Panc1 (cell line): ENCODE measurements at regions not wholly inside any gene's neighbourhood (a gene's known extent, or its start where the extent isn't known, plus 50 kb on each side); places are given as distances from the start of the nearest gene placed in this dataset.

Source experiments
- ATAC-seq: fragments of 200-7000 bp; cut with Tn5 transposase; 2 replicates; pipeline ENCODE4 v1.9.1; 2020; ENCODE audit warnings: mild to moderate bottlenecking, moderate library complexity
- BruUV-seq: library from RNA; stranded (reverse); fragments of 400-500 nt; replicated peaks from 2 replicates; lab custom pipeline; 2021; lab: Mats Ljungman, UMichigan
- CTCF ChIA-PET: fragments of 300-600 bp; sonication (Branson Sonifier 250); formaldehyde crosslinking; loops from one replicate; lab custom pipeline; 2022; ENCODE audit warnings: antibody characterized with exemption; lab: Charles Lee
- POLR2A ChIA-PET: fragments of 300-600 bp; sonication (Branson Sonifier 250); formaldehyde crosslinking; loops from one replicate; lab custom pipeline; 2022; ENCODE audit warnings: antibody characterized with exemption; lab: Charles Lee
- DNase-seq: peaks from one replicate; pipeline ENCODE4 v3.0.0-alpha.2; 2010; ENCODE audit warnings: low read depth, low spot score
- H3K27ac ChIP-seq: 2 replicates; pipeline ENCODE4 v1.5.1; 2011; ENCODE audit warnings: mild to moderate bottlenecking, low read length, inconsistent platforms
- H3K27me3 ChIP-seq: fragments of 200-500 bp; sonication (Bioruptor generic); 2 replicates; pipeline ENCODE4 v1.6.0; 2014; ENCODE audit warnings: low read length, inconsistent platforms; ENCODE audit not compliant: control insufficient read depth, insufficient read depth
- H3K36me3 ChIP-seq: fragments of 200-500 bp; sonication (Bioruptor generic); 2 replicates; pipeline ENCODE4 v1.5.1; 2014; ENCODE audit warnings: inconsistent platforms, mild to moderate bottlenecking, low read length, moderate library complexity; ENCODE audit not compliant: control insufficient read depth, insufficient read depth
- H3K4me1 ChIP-seq: 2 replicates; pipeline ENCODE4 v1.5.1; 2011; ENCODE audit warnings: inconsistent platforms, mild to moderate bottlenecking, low read length, moderate library complexity; ENCODE audit not compliant: control insufficient read depth, insufficient read depth
- H3K4me3 ChIP-seq, 2 experiments: 2 replicates each; pipeline ENCODE4 v1.5.1; 2011 to 2012; ENCODE audit warnings: low read depth in 2 of 2, low read length in 2 of 2, mild to moderate bottlenecking in 2 of 2, inconsistent platforms in 1 of 2, moderate library complexity in 1 of 2
- H3K9me3 ChIP-seq: fragments of 200-500 bp; sonication (Bioruptor generic); 2 replicates; pipeline ENCODE4 v1.5.1; 2014; ENCODE audit warnings: low read depth, mild to moderate bottlenecking, inconsistent platforms, low read length, moderate library complexity; ENCODE audit not compliant: control insufficient read depth, insufficient read depth
- CTCF ChIP-seq: fragments of 450-650 bp; IDR thresholded peaks from 2 replicates; pipeline ENCODE4 v1.5.1; 2017; ENCODE audit warnings: mild to moderate bottlenecking
- POLR2AphosphoS5 ChIP-seq: IDR thresholded peaks from 2 replicates; pipeline ENCODE4 v1.6.1; 2012; ENCODE audit warnings: mild to moderate bottlenecking, low read depth, low read length, moderate library complexity
- REST ChIP-seq, 2 experiments: IDR thresholded peaks; 2 replicates each; pipeline ENCODE4 v1.6.1; 2011 to 2012; ENCODE audit warnings: low read depth in 2 of 2, control low read depth in 1 of 2, low read length in 1 of 2, mild to moderate bottlenecking in 1 of 2, moderate library complexity in 1 of 2; ENCODE audit not compliant: insufficient read depth in 1 of 2
- SIN3A ChIP-seq: IDR thresholded peaks from 2 replicates; pipeline ENCODE4 v1.6.1; 2012; ENCODE audit warnings: low read depth, mild to moderate bottlenecking, low read length, moderate library complexity, borderline replicate concordance; ENCODE audit not compliant: insufficient read depth
- TCF7L2 ChIP-seq: IDR thresholded peaks from 2 replicates; pipeline ENCODE4 v1.6.1; 2011; ENCODE audit warnings: mild to moderate bottlenecking, low read depth, low read length, inconsistent platforms
- in situ Hi-C: cut with HindIII; loops from 2 replicates; pipeline ENCODE4 v1.10.0; 2016; ENCODE audit warnings: low sequenced_read_pairs, low pct_unique_long_range_greater_than_20kb
- intact Hi-C: fragments of 100-400 bp; cut with micrococcal nuclease; formaldehyde crosslinking; loops from one replicate; pipeline ENCODE4 v1.10.0; 2022; ENCODE audit not compliant: unreplicated experiment

DNA sequence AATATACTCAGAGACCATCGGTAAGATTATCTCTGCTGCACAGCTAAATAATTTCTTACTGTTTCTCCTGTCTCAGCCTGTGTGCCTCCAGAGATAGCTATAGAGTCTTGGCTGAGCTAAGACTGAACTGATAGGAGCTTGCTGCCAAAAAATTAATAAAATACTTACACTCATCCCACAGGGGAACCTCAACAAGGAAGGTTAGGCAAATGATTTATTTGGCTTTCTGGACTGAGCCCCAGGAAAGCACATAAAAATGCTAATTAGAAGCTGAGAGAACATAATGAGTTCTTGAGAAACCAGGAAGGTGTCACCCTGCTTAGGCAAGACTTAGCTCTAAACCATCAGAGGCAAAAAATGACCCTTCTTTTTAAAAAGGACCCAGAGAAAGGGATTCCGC is 534.5 kb downstream of the TNS3 start:
- Histone ChIP-seq H3K27me3 (no peaks in the 10 kb centered on the region), H3K4me1 (no peaks in the 10 kb centered on the region), H3K27ac (no peak overlapping the region), H3K4me3 (no peak overlapping the region), H3K36me3 (no peaks in the 10 kb centered on the region), H3K9me3 (no peaks in the 10 kb centered on the region)
- CTCF ChIA-PET, result no interaction called here
- POLR2A ChIA-PET, result no interaction called here
- intact Hi-C loops, result no loop called here
- no TSS peak for BruUV-seq
- no peak for TF ChIP-seq POLR2AphosphoS5
- TF ChIP-seq SIN3A, result no peak
- TF ChIP-seq TCF7L2, result no peak
- TF ChIP-seq CTCF, result no peak
- TF ChIP-seq REST (IDR thresholded peaks at IDR 0.05; ENCODE audit: insufficient read depth in 1 of 2, low read depth in 2 of 2, low read length in 1 of 2), result no peak
- no peak for DNase-seq
- no peak for ATAC-seq
- in situ Hi-C loops, result no loop called here

DNA sequence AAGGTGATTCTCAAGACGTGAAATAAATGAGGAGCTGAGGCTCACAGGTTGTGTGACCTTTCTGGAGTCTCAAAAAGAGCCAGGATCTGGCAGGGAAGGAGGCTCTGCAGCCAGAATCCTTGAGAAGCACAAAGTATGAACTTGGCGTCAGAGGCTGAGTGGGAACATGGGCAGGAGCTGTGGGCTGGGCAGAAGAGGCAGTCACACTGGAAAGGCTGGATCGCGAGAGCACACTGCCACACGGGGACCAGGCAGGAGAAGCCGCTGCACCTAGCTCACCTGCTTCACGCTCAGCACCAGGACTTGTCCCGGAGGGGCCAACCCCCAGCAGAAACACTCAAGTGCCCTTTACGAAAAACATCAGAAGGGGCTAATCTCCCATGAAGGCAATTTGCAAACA is 535.0 kb downstream of the TNS3 start:
- TF ChIP-seq SIN3A, result no peak
- H3K27me3 ChIP-seq, result no peaks in the 10 kb centered on the region
- no TSS peak for BruUV-seq
- intact Hi-C loops (no loop called here), in situ Hi-C loops (no loop called here)
- DNase-seq, result no peak
- H3K36me3 ChIP-seq, result no peaks in the 10 kb centered on the region
- H3K4me3 ChIP-seq, result no peak overlapping the region
- CTCF ChIA-PET, result no interaction called here
- no peaks in the 10 kb centered on the region for H3K4me1 ChIP-seq
- H3K9me3 ChIP-seq, result no peaks in the 10 kb centered on the region
- no peak for ATAC-seq
- POLR2A ChIA-PET, result no interaction called here
- H3K27ac ChIP-seq, result no peak overlapping the region

GRCh38 chr7:47045207-47046051 is 536.5 kb downstream of the TNS3 start:
- H3K36me3 ChIP-seq, result no peaks in the 10 kb centered on the region
- CTCF ChIA-PET, result no interaction called here
- no peak for ATAC-seq

More at GRCh38 chr7:47045207-47046051, 536.5 kb downstream of the TNS3 start:
- BruUV-seq, result no TSS peak
- DNase-seq, result no peak
- H3K4me1 ChIP-seq, result no peaks in the 10 kb centered on the region
- TF ChIP-seq CTCF (no peak), SIN3A (no peak), REST (IDR thresholded peaks at IDR 0.05; ENCODE audit: insufficient read depth in 1 of 2, low read depth in 2 of 2, low read length in 1 of 2) (no peak), POLR2AphosphoS5 (no peak), TCF7L2 (no peak)
- no peaks in the 10 kb centered on the region for H3K9me3 ChIP-seq
- no peak overlapping the region for H3K27ac ChIP-seq
- intact Hi-C loops (no loop called here), in situ Hi-C loops (no loop called here)
- no peaks in the 10 kb centered on the region for H3K27me3 ChIP-seq
- POLR2A ChIA-PET, result no interaction called here
- H3K4me3 ChIP-seq, result no peak overlapping the region
